GM12875 (cell line): ENCODE measurements at regions not wholly inside any gene's neighbourhood (a gene's known extent, or its start where the extent isn't known, plus 50 kb on each side); places are given as distances from the start of the nearest gene placed in this dataset.

Source experiments
- H3K4me3 ChIP-seq: one replicate; pipeline ENCODE4 v1.5.1; 2011; ENCODE audit warnings: low read depth, low read length, control low read depth
- TF ChIP-seq, protein P1 (sequence below): IDR thresholded peaks from 2 replicates; pipeline ENCODE4 v1.5.1; 2011; ENCODE audit warnings: low read depth, mild to moderate bottlenecking, control low read depth, inconsistent platforms, low read length, moderate library complexity, borderline replicate concordance; ENCODE audit not compliant: insufficient read depth

DNA sequence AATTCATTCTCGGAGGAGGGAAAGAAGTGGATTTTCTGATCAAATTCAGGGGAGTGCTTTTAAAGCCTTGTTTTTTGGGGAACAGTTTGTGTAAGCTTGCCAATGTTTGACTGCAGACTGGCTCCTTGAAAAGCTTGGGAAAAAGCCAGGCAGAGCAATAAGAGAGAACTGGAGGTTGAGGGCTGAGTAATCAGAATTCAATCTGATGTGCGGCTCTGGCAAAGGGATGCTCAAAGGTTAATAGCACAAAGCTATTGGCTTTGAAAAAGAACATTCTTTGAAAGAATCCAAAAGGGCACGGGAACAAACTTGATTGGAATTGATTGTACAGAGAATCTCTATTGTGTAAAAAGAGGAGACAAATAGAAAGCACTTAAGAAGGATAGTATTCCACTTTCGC is 279.3 kb downstream of the YTHDC2 start:
- TF ChIP-seq, protein P1, sequence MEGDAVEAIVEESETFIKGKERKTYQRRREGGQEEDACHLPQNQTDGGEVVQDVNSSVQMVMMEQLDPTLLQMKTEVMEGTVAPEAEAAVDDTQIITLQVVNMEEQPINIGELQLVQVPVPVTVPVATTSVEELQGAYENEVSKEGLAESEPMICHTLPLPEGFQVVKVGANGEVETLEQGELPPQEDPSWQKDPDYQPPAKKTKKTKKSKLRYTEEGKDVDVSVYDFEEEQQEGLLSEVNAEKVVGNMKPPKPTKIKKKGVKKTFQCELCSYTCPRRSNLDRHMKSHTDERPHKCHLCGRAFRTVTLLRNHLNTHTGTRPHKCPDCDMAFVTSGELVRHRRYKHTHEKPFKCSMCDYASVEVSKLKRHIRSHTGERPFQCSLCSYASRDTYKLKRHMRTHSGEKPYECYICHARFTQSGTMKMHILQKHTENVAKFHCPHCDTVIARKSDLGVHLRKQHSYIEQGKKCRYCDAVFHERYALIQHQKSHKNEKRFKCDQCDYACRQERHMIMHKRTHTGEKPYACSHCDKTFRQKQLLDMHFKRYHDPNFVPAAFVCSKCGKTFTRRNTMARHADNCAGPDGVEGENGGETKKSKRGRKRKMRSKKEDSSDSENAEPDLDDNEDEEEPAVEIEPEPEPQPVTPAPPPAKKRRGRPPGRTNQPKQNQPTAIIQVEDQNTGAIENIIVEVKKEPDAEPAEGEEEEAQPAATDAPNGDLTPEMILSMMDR = no peak
- no peak overlapping the region for H3K4me3 ChIP-seq

DNA sequence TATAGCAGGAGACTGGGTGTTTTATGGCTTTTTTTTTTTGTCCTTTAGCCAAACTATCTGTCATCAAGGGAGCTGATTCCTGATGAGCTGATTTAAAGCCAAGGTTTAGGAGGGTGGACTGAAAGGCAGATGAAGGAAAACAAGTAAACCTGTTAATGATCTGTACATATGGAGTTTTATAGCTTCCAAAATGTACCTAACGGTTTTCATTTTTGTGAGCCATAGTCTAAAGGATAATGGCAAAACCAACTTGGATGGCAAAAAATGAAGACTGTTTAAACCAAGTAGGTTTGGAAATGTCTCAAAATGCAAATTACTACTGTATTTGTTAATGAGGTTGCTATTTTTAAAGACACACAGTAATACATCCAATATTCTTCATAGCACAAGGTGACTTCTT is 281.5 kb downstream of the YTHDC2 start:
- TF ChIP-seq, protein P1 = no peak
- H3K4me3 ChIP-seq = no peak overlapping the region

DNA sequence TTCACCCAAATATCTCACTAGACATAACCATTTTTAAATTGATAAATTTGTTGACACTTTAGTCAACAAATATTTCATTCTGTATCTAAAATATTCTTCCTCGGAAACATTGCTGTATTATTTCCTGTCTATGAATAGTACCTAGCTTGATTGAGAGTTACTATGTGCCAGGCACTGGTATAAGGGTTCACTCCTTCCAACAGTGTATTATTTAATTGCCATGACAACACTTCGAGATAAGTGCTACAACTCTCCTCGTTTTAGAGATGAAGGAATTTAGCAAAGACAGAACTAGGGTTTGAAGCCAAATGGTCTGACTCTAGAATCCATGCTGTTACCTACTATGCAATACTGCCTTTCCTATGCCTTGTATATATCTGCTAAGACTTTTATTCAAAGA is 287.2 kb downstream of the YTHDC2 start:
- TF ChIP-seq, protein P1 = no peak
- no peak overlapping the region for H3K4me3 ChIP-seq

DNA sequence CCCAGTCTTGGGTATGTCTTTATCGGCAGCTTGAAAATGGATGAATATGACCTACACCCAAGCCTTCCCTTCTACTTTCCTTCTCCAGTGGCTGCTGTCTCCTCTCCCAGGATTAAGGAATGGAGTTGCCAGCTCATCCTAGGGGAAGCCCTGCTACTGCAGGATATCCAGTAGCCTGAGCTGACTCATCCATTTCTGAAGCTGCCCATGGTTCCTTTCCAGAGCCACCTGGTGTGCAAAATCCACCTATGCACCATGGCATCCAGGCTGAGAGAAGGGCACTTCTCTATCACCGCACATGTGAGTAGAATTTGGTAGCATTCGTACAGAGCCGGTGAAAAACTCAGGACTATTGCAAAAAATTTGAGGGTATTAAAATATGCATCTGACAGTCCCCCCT is 290.8 kb downstream of the YTHDC2 start:
- no peak overlapping the region for H3K4me3 ChIP-seq
- TF ChIP-seq, protein P1 = no peak

DNA sequence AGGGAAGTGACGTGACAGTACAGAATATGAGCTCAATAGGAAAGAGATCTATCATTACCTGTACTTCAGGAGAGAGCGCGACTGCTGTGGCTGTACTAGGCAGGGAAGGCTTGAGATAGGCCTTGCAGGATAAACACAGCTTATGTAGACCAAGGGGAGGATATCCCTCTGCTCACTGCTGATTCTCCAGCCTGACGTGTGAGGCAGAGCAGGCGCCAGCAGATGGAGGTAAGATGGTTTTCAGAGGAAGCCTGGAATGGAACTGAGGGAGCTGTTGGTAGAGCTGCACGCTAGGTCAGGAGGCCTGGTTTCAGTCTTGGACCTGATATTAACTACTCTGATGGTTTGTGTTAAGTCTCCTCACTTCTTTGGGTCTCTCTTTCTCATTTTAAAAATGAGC is 291.4 kb downstream of the YTHDC2 start:
- H3K4me3 ChIP-seq = no peak overlapping the region
- TF ChIP-seq, protein P1 = no peak

DNA sequence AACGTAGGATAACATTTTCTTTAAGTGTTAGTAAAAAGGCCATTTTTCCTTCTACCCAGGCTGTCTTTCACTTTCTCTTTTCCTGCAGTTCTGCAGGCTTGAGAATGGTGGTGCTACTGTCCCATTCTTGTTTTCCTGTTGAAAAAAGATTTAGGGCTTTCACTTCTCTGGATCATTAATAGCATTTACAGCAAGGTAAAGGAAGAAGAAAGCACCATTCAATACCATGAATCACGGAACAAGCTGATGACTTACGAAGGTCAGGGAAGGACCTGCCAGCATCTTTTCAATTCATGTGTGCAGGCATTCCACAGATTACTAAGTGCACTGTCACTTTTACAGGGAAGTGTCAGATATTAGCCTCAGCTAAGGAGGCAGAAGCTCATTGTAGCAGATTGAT is 292.8 kb downstream of the YTHDC2 start:
- TF ChIP-seq, protein P1 = no peak
- no peak overlapping the region for H3K4me3 ChIP-seq

DNA sequence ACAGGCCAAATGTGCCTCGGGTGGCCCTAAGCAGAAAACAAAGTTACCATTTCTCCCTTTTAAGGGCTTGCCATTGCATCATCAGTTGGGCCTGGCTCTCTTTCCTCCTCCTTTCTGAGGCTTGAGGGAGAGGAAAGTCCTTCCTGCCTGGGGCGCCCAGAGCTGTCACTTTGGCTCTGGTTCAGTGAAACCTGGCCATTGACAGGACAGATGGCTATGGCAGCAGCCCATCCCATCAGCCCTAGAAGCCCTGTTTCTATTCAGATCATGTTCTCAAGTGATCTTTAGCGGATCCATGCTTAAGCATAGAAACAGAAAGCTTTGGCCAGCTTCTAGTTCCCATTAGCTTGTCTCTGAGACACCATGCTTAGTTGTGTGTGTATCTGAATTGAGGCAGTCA is 293.4 kb downstream of the YTHDC2 start:
- TF ChIP-seq, protein P1 = no peak
- no peak overlapping the region for H3K4me3 ChIP-seq
